H54 (cell line): ENCODE measurements at regions not wholly inside any gene's neighbourhood (a gene's known extent, or its start where the extent isn't known, plus 50 kb on each side); places are given as distances from the start of the nearest gene placed in this dataset.

Experiments
- DNase-seq: peaks from one replicate; pipeline ENCODE4 v3.0.0; 2011; ENCODE audit warnings: low spot score, mixed read lengths; ENCODE audit not compliant: insufficient read length
- FAIRE-seq: peaks from 3 replicates; lab custom pipeline; 2011; peaks lifted over from hg19 to GRCh38; lab: Jason Lieb, UNC
- POLR2A ChIP-seq: IDR thresholded peaks from 2 replicates; pipeline ENCODE4 v1.6.1; 2011; ENCODE audit warnings: low read depth, mild to moderate bottlenecking, low read length

DNA sequence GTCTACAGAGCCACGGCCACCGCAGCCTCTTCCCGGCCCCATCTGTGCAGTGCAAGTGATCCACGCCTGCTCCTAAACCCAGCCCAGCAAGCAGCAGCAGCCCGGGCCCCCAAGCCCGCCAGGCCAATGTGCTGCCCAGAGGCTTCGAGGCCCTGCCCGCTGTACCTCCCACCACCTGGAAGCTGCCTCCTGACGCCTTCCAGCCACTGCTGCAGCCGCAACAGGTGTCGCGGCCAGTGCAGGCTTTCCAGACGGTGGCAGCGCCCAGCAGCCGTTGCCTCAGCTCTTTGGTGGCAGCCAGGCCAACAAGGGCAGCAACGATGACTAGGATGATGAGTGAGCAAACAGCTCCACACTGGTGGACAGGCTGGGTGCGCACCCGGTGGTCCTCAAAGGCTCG lies 50.2 kb upstream of the TPM4 start:
- TF ChIP-seq POLR2A = no peak
- DNase-seq (no peak), FAIRE-seq (no peak)
